ENCODE measurements at regions not wholly inside any gene's neighbourhood (a gene's known extent, or its start where the extent isn't known, plus 50 kb on each side); places are given as distances from the start of the nearest gene placed in this dataset.

DNA sequence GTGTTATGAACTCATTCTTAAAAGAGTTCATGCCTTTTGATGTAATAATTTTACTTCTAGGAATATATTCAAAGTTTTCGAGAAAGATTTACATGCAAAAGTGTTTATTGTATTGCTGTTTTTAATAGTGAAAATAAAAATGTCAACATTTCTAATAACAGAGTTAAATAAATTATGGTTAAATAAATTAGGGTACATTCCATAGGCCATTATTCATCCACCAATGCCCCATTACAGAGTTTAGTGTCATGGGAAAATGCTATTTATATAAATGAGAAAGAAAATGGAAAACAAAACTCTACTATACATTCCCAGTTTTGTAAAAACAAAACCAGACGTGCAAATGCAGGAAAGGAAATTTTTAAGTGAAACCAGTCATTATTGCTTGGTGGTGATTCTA is 538.1 kb upstream of the TBL1XR1 start:
- no TSS peak for BruUV-seq (replicated peaks)
- Histone ChIP-seq H3K36me3 (ENCODE audit: control insufficient read depth, insufficient read depth, low read length) (no peaks in the 10 kb centered on the region), H3K4me1 (no peaks in the 10 kb centered on the region), H3K27me3 (replicated peaks; ENCODE audit: control insufficient read depth, insufficient read depth, low read length) (no peaks in the 10 kb centered on the region), H3K9me3 (no peaks in the 10 kb centered on the region), H3K4me3 (ENCODE audit: low read depth, low read length) (no peak overlapping the region)
- Mint-ChIP-seq H3K4me1 (ENCODE audit: low read depth, unreplicated experiment) (peaks cover 6% of the 10 kb centered on the region), H3K4me3 (ENCODE audit: unreplicated experiment) (no peak overlapping the region), H3K36me3 (ENCODE audit: insufficient read depth, unreplicated experiment) (peaks cover 5% of the 10 kb centered on the region), H3K9me3 (ENCODE audit: unreplicated experiment) (no peaks in the 10 kb centered on the region), H3K27ac (ENCODE audit: unreplicated experiment) (no peak overlapping the region), H3K27me3 (ENCODE audit: insufficient read depth, unreplicated experiment) (no peaks in the 10 kb centered on the region)
- CTCF ChIA-PET, result no interaction called here
- TF ChIP-seq, protein P1, sequence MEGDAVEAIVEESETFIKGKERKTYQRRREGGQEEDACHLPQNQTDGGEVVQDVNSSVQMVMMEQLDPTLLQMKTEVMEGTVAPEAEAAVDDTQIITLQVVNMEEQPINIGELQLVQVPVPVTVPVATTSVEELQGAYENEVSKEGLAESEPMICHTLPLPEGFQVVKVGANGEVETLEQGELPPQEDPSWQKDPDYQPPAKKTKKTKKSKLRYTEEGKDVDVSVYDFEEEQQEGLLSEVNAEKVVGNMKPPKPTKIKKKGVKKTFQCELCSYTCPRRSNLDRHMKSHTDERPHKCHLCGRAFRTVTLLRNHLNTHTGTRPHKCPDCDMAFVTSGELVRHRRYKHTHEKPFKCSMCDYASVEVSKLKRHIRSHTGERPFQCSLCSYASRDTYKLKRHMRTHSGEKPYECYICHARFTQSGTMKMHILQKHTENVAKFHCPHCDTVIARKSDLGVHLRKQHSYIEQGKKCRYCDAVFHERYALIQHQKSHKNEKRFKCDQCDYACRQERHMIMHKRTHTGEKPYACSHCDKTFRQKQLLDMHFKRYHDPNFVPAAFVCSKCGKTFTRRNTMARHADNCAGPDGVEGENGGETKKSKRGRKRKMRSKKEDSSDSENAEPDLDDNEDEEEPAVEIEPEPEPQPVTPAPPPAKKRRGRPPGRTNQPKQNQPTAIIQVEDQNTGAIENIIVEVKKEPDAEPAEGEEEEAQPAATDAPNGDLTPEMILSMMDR (IDR thresholded peaks at IDR 0.05; ENCODE audit: insufficient read depth in 1 of 2, low read depth in 1 of 2, low read length in 1 of 2, severe bottlenecking in 1 of 2, unreplicated experiment in 1 of 2), result no peak
- intact Hi-C loops (cut with micrococcal nuclease; ENCODE audit: unreplicated experiment), result no loop called here
- POLR2A ChIA-PET, result no interaction called here
- DNase-seq, result no peak

DNA sequence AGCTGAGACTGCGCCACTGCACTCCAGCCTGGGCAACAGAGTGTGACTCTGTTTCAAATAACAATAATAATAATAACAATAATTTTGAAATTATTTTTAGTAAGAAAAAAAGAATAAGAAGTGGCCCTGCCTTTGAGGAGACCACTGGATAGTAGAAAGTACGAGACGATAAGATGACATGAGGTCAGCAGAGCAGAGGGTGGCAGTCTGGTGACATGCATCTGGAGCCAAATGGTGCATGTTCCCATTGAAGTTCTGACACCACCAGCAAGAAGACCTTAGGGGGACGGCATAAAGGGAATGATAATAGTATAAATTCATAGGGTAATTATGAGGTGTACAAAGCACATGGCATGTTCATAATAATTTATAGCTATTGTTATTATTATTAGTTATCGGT is 542.2 kb upstream of the TBL1XR1 start:
- Histone ChIP-seq H3K4me3 (ENCODE audit: low read depth, low read length) (no peak overlapping the region), H3K4me1 (peaks cover 3% of the 10 kb centered on the region), H3K27me3 (replicated peaks; ENCODE audit: control insufficient read depth, insufficient read depth, low read length) (no peaks in the 10 kb centered on the region), H3K36me3 (ENCODE audit: control insufficient read depth, insufficient read depth, low read length) (no peaks in the 10 kb centered on the region), H3K9me3 (no peaks in the 10 kb centered on the region; the same call in 1 of the 2 replicates)
- CTCF ChIA-PET, result no interaction called here
- Mint-ChIP-seq H3K4me1 (ENCODE audit: low read depth, unreplicated experiment) (peaks cover 12% of the 10 kb centered on the region), H3K27ac (ENCODE audit: unreplicated experiment) (no peak overlapping the region), H3K36me3 (ENCODE audit: insufficient read depth, unreplicated experiment) (peaks cover 5% of the 10 kb centered on the region), H3K4me3 (ENCODE audit: unreplicated experiment) (no peak overlapping the region), H3K9me3 (ENCODE audit: unreplicated experiment) (no peaks in the 10 kb centered on the region), H3K27me3 (ENCODE audit: insufficient read depth, unreplicated experiment) (no peaks in the 10 kb centered on the region)
- intact Hi-C loops (cut with micrococcal nuclease; ENCODE audit: unreplicated experiment), result no loop called here
- BruUV-seq (replicated peaks), result no TSS peak
- TF ChIP-seq, protein P1 (IDR thresholded peaks at IDR 0.05; ENCODE audit: insufficient read depth in 1 of 2, low read depth in 1 of 2, low read length in 1 of 2, severe bottlenecking in 1 of 2, unreplicated experiment in 1 of 2), result no peak
- POLR2A ChIA-PET, result no interaction called here
- no peak for DNase-seq

DNA sequence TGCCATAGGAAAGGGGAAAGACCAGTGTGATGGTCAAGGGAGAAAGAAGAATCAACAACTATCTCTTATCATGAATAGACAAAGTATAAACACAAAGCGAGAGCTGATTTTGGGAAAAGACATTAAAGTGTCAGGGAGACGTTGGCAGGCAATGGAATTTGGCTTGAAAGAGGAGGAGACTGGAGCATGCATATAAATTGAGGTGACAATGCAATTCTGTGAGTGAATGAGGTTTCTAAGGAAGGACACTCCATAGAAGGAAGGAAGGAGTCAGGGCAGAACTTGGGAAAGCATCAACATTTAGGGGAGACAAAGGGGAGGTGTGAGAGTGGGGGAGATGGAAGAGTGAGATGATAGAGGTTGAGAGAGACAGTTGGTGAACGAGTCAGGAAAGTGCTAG is 543.0 kb upstream of the TBL1XR1 start:
- no peaks in the 10 kb centered on the region for H3K27me3 Mint-ChIP-seq (ENCODE audit: insufficient read depth, unreplicated experiment)
- Histone ChIP-seq H3K36me3 (ENCODE audit: control insufficient read depth, insufficient read depth, low read length) (no peaks in the 10 kb centered on the region), H3K9me3 (no peaks in the 10 kb centered on the region; the same call in 1 of the 2 replicates), H3K4me1 (peaks cover 11% of the 10 kb centered on the region), H3K4me3 (ENCODE audit: low read depth, low read length) (no peak overlapping the region), H3K27me3 (replicated peaks; ENCODE audit: control insufficient read depth, insufficient read depth, low read length) (no peaks in the 10 kb centered on the region)
- no peak overlapping the region for H3K27ac Mint-ChIP-seq (ENCODE audit: unreplicated experiment)
- CTCF ChIA-PET, result no interaction called here
- peaks cover 5% of the 10 kb centered on the region for H3K36me3 Mint-ChIP-seq (ENCODE audit: insufficient read depth, unreplicated experiment)
- BruUV-seq (replicated peaks), result no TSS peak
- peaks cover 16% of the 10 kb centered on the region for H3K4me1 Mint-ChIP-seq (ENCODE audit: low read depth, unreplicated experiment)
- intact Hi-C loops (cut with micrococcal nuclease; ENCODE audit: unreplicated experiment), result no loop called here
- DNase-seq, result no peak
- TF ChIP-seq, protein P1 (IDR thresholded peaks at IDR 0.05; ENCODE audit: insufficient read depth in 1 of 2, low read depth in 1 of 2, low read length in 1 of 2, severe bottlenecking in 1 of 2, unreplicated experiment in 1 of 2), result no peak
- no peaks in the 10 kb centered on the region for H3K9me3 Mint-ChIP-seq (ENCODE audit: unreplicated experiment)
- H3K4me3 Mint-ChIP-seq (ENCODE audit: unreplicated experiment), result no peak overlapping the region
- POLR2A ChIA-PET, result no interaction called here

Measured in Caco-2 (cell line).